OCI-LY1 (cell line): ENCODE measurements at regions not wholly inside any gene's neighbourhood (a gene's known extent, or its start where the extent isn't known, plus 50 kb on each side); places are given as distances from the start of the nearest gene placed in this dataset.

Source experiments
- CTCF ChIP-seq: fragments of 200-600 bp; sonication (generic), shearing (Covaris generic); IDR thresholded peaks from 2 replicates; pipeline ENCODE4 v1.5.1; 2017; ENCODE audit warnings: mild to moderate bottlenecking, antibody characterized with exemption, low read length, moderate library complexity, mixed read lengths
- EZH2 ChIP-seq: fragments of 200-600 bp; sonication (generic), shearing (Covaris generic); IDR thresholded peaks from 2 replicates; pipeline ENCODE4 v1.8.0; 2017; ENCODE audit warnings: borderline replicate concordance, mixed run types, mild to moderate bottlenecking, antibody characterized with exemption, low read length, moderate library complexity, mixed read lengths

GRCh38 chr14:21840765-21841164 lies 167.1 kb upstream of the OR4E1 start:
- TF ChIP-seq EZH2 = no peak
- peak; percentile 27; the same call in 1 of the 2 replicates for TF ChIP-seq CTCF
